Panc1 (cell line): ENCODE measurements at regions not wholly inside any gene's neighbourhood (a gene's known extent, or its start where the extent isn't known, plus 50 kb on each side); places are given as distances from the start of the nearest gene placed in this dataset.

ENCODE experiments used
- ATAC-seq: fragments of 200-7000 bp; cut with Tn5 transposase; 2 replicates; pipeline ENCODE4 v1.9.1; 2020; ENCODE audit warnings: mild to moderate bottlenecking, moderate library complexity
- BruUV-seq: library from RNA; stranded (reverse); fragments of 400-500 nt; replicated peaks from 2 replicates; lab custom pipeline; 2021; lab: Mats Ljungman, UMichigan
- CTCF ChIA-PET: fragments of 300-600 bp; sonication (Branson Sonifier 250); formaldehyde crosslinking; loops from one replicate; lab custom pipeline; 2022; ENCODE audit warnings: antibody characterized with exemption; lab: Charles Lee
- POLR2A ChIA-PET: fragments of 300-600 bp; sonication (Branson Sonifier 250); formaldehyde crosslinking; loops from one replicate; lab custom pipeline; 2022; ENCODE audit warnings: antibody characterized with exemption; lab: Charles Lee
- DNase-seq: peaks from one replicate; pipeline ENCODE4 v3.0.0-alpha.2; 2010; ENCODE audit warnings: low read depth, low spot score
- H3K27ac ChIP-seq: 2 replicates; pipeline ENCODE4 v1.5.1; 2011; ENCODE audit warnings: mild to moderate bottlenecking, low read length, inconsistent platforms
- H3K27me3 ChIP-seq: fragments of 200-500 bp; sonication (Bioruptor generic); 2 replicates; pipeline ENCODE4 v1.6.0; 2014; ENCODE audit warnings: low read length, inconsistent platforms; ENCODE audit not compliant: control insufficient read depth, insufficient read depth
- H3K36me3 ChIP-seq: fragments of 200-500 bp; sonication (Bioruptor generic); 2 replicates; pipeline ENCODE4 v1.5.1; 2014; ENCODE audit warnings: inconsistent platforms, mild to moderate bottlenecking, low read length, moderate library complexity; ENCODE audit not compliant: control insufficient read depth, insufficient read depth
- H3K4me1 ChIP-seq: 2 replicates; pipeline ENCODE4 v1.5.1; 2011; ENCODE audit warnings: inconsistent platforms, mild to moderate bottlenecking, low read length, moderate library complexity; ENCODE audit not compliant: control insufficient read depth, insufficient read depth
- H3K4me3 ChIP-seq, 2 experiments: 2 replicates each; pipeline ENCODE4 v1.5.1; 2011 to 2012; ENCODE audit warnings: low read depth in 2 of 2, low read length in 2 of 2, mild to moderate bottlenecking in 2 of 2, inconsistent platforms in 1 of 2, moderate library complexity in 1 of 2
- H3K9me3 ChIP-seq: fragments of 200-500 bp; sonication (Bioruptor generic); 2 replicates; pipeline ENCODE4 v1.5.1; 2014; ENCODE audit warnings: low read depth, mild to moderate bottlenecking, inconsistent platforms, low read length, moderate library complexity; ENCODE audit not compliant: control insufficient read depth, insufficient read depth
- CTCF ChIP-seq: fragments of 450-650 bp; IDR thresholded peaks from 2 replicates; pipeline ENCODE4 v1.5.1; 2017; ENCODE audit warnings: mild to moderate bottlenecking
- POLR2AphosphoS5 ChIP-seq: IDR thresholded peaks from 2 replicates; pipeline ENCODE4 v1.6.1; 2012; ENCODE audit warnings: mild to moderate bottlenecking, low read depth, low read length, moderate library complexity
- REST ChIP-seq, 2 experiments: IDR thresholded peaks; 2 replicates each; pipeline ENCODE4 v1.6.1; 2011 to 2012; ENCODE audit warnings: low read depth in 2 of 2, control low read depth in 1 of 2, low read length in 1 of 2, mild to moderate bottlenecking in 1 of 2, moderate library complexity in 1 of 2; ENCODE audit not compliant: insufficient read depth in 1 of 2
- SIN3A ChIP-seq: IDR thresholded peaks from 2 replicates; pipeline ENCODE4 v1.6.1; 2012; ENCODE audit warnings: low read depth, mild to moderate bottlenecking, low read length, moderate library complexity, borderline replicate concordance; ENCODE audit not compliant: insufficient read depth
- TCF7L2 ChIP-seq: IDR thresholded peaks from 2 replicates; pipeline ENCODE4 v1.6.1; 2011; ENCODE audit warnings: mild to moderate bottlenecking, low read depth, low read length, inconsistent platforms
- in situ Hi-C: cut with HindIII; loops from 2 replicates; pipeline ENCODE4 v1.10.0; 2016; ENCODE audit warnings: low sequenced_read_pairs, low pct_unique_long_range_greater_than_20kb
- intact Hi-C: fragments of 100-400 bp; cut with micrococcal nuclease; formaldehyde crosslinking; loops from one replicate; pipeline ENCODE4 v1.10.0; 2022; ENCODE audit not compliant: unreplicated experiment

DNA sequence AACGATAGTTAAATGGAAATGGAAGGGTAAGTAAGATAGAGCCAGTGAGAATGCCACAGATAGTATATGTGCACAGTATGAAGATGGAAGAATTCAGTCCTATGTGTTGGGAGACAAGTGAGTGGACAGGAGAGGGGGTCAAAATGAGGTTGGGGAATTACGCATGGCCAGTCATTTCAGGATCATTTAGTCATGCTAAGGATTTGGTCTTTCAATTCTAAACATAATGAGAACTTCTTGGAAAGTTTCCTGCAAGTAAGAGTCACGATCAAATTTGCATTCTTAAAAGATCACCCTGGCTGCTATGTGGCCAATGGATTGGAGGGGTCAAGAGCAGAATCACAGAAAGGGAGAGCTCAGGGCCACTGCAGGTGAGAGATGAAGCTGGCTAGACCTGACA is 64.0 kb upstream of the KCNK2 start:
- TF ChIP-seq SIN3A, result no peak
- no peak for TF ChIP-seq POLR2AphosphoS5
- TF ChIP-seq CTCF, result no peak
- TF ChIP-seq TCF7L2, result no peak
- TF ChIP-seq REST (IDR thresholded peaks at IDR 0.05; ENCODE audit: insufficient read depth in 1 of 2, low read depth in 2 of 2, low read length in 1 of 2), result no peak
- BruUV-seq, result no TSS peak
- no peak for ATAC-seq
- H3K4me1 ChIP-seq, result no peaks in the 10 kb centered on the region
- no peak overlapping the region for H3K4me3 ChIP-seq
- no peaks in the 10 kb centered on the region for H3K36me3 ChIP-seq
- POLR2A ChIA-PET, result no interaction called here
- in situ Hi-C loops (no loop called here), intact Hi-C loops (no loop called here)
- H3K27me3 ChIP-seq, result no peaks in the 10 kb centered on the region
- CTCF ChIA-PET, result no interaction called here
- DNase-seq, result no peak
- no peaks in the 10 kb centered on the region for H3K9me3 ChIP-seq
- H3K27ac ChIP-seq, result no peak overlapping the region

DNA sequence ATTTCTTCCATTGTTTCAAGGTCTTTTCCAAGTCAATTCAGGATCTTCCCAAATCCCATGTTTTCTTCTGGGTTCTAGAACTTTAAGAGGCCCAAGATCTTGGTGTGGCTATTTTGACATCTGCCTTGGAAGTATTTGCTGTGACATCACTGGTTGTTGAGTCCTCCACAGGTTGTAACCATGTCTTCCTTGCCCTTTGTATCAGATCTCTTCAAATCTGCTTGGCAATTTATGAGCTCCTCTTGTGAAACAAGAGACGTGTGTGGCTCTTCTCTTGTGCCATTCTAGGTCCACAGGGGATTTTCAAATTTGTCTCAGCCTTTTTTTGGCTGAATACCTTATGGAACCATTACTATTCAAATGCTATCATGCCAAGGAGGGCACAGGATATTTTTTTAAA is 60.3 kb upstream of the KCNK2 start:
- BruUV-seq, result no TSS peak
- in situ Hi-C loops (no loop called here), intact Hi-C loops (no loop called here)
- Histone ChIP-seq H3K27me3 (no peaks in the 10 kb centered on the region), H3K36me3 (no peaks in the 10 kb centered on the region), H3K4me3 (no peak overlapping the region), H3K27ac (no peak overlapping the region), H3K4me1 (no peaks in the 10 kb centered on the region), H3K9me3 (no peaks in the 10 kb centered on the region)
- ATAC-seq, result no peak
- no peak for TF ChIP-seq SIN3A
- TF ChIP-seq CTCF, result no peak
- no peak for TF ChIP-seq POLR2AphosphoS5
- TF ChIP-seq REST (IDR thresholded peaks at IDR 0.05; ENCODE audit: insufficient read depth in 1 of 2, low read depth in 2 of 2, low read length in 1 of 2), result no peak
- TF ChIP-seq TCF7L2, result no peak
- DNase-seq, result no peak
- POLR2A ChIA-PET, result no interaction called here
- CTCF ChIA-PET, result no interaction called here
